ENCODE measurements at regions not wholly inside any gene's neighbourhood (a gene's known extent, or its start where the extent isn't known, plus 50 kb on each side); places are given as distances from the start of the nearest gene placed in this dataset.

DNA sequence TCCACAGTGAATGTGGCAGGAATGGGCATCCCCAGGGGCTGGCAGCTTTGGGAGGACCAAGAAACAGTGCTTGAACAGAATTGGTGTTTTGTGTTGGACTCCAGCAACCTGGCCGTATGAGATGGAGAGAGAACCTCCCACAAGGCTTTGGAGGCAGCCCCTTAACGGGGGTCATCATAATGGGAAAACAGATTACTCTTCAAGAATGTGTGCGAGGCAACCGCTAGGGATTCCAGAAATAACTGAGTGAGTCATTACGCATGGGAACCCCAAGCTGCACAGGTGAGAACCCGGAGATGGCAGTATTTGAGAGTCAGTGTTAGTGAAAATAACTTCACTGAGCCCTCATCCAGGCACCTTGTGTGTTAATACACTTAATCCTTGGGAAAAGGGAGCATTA lies 567.8 kb upstream of the TBX3 start:
- DNase-seq, result no peak
- no peaks in the 10 kb centered on the region for H3K27me3 ChIP-seq

DNA sequence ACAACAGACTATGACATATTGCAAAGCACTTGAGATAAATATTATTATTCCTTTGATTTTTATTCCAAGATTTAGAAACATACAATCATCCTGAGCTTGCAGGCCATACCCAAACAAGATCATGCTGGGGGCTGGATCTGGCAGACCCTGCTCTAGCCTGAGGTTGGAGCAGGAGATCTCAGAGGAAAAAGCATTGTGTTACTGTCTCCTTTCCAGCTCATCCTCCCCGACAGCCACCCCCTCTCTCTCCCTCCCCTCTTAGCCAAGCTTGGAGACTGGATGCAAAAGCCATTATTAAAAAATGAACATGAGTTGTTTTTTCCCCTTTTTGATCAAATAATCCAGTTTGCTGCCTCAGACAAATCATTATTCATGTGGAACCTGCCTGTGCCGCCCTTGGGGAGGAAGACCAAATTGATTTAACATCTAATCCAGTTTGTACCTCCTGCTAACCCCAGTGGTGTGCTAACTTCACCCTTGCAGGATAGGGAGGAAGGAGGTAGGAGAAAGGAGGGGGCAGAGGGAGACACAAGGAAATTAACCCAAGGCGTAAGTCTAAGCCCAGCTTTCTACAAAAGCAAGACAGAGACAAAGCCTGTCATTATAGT lies 565.8 kb upstream of the TBX3 start:
- no peaks in the 10 kb centered on the region for H3K9me3 ChIP-seq
- TF ChIP-seq, protein P1, sequence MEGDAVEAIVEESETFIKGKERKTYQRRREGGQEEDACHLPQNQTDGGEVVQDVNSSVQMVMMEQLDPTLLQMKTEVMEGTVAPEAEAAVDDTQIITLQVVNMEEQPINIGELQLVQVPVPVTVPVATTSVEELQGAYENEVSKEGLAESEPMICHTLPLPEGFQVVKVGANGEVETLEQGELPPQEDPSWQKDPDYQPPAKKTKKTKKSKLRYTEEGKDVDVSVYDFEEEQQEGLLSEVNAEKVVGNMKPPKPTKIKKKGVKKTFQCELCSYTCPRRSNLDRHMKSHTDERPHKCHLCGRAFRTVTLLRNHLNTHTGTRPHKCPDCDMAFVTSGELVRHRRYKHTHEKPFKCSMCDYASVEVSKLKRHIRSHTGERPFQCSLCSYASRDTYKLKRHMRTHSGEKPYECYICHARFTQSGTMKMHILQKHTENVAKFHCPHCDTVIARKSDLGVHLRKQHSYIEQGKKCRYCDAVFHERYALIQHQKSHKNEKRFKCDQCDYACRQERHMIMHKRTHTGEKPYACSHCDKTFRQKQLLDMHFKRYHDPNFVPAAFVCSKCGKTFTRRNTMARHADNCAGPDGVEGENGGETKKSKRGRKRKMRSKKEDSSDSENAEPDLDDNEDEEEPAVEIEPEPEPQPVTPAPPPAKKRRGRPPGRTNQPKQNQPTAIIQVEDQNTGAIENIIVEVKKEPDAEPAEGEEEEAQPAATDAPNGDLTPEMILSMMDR (IDR thresholded peaks at IDR 0.05), result no peak

More for the DNA sequence above, 567.8 kb upstream of the TBX3 start:
- ATAC-seq, result no peak
- TF ChIP-seq, protein P1 (IDR thresholded peaks at IDR 0.05), result no peak
- Histone ChIP-seq H3K36me3 (no peaks in the 10 kb centered on the region), H3K27ac (no peak overlapping the region), H3K4me1 (no peaks in the 10 kb centered on the region), H3K9me3 (no peaks in the 10 kb centered on the region), H3K4me3 (no peak overlapping the region)
- intact Hi-C loops (cut with DNase I), result no loop called here

DNA sequence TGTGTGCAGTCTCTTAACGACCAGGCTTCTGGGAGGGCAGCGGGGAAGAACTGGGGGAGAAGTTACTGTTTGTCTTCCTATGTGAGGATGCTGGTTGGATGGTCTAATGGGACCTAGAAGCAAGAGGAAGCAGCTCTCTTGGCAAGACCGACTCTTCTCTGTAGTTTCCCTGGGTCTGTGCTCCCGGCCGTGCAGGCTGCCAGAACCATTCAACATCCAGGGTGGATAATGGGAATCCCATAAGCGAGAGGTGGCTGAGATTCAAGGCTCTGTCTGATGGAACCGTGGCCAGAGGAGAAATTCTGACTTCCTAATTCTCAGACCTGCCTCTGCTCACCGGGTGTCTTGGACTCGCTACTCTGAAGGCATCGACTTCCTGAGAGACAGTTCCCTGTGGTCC lies 561.0 kb upstream of the TBX3 start:
- ATAC-seq (no peak), DNase-seq (no peak)
- TF ChIP-seq, protein P1 (IDR thresholded peaks at IDR 0.05), result no peak
- no peak overlapping the region for H3K27ac ChIP-seq
- no peaks in the 10 kb centered on the region for H3K9me3 ChIP-seq
- no peaks in the 10 kb centered on the region for H3K27me3 ChIP-seq
- intact Hi-C loops (cut with DNase I), result no loop called here
- H3K4me1 ChIP-seq, result no peaks in the 10 kb centered on the region
- H3K4me3 ChIP-seq, result no peak overlapping the region
- H3K36me3 ChIP-seq, result no peaks in the 10 kb centered on the region

More for the DNA sequence above, 565.8 kb upstream of the TBX3 start:
- intact Hi-C loops (cut with DNase I), result no loop called here
- no peak overlapping the region for H3K4me3 ChIP-seq
- ATAC-seq, result no peak
- no peaks in the 10 kb centered on the region for H3K27me3 ChIP-seq
- H3K36me3 ChIP-seq, result no peaks in the 10 kb centered on the region
- no peaks in the 10 kb centered on the region for H3K4me1 ChIP-seq
- no peak for DNase-seq
- no peak overlapping the region for H3K27ac ChIP-seq

DNA sequence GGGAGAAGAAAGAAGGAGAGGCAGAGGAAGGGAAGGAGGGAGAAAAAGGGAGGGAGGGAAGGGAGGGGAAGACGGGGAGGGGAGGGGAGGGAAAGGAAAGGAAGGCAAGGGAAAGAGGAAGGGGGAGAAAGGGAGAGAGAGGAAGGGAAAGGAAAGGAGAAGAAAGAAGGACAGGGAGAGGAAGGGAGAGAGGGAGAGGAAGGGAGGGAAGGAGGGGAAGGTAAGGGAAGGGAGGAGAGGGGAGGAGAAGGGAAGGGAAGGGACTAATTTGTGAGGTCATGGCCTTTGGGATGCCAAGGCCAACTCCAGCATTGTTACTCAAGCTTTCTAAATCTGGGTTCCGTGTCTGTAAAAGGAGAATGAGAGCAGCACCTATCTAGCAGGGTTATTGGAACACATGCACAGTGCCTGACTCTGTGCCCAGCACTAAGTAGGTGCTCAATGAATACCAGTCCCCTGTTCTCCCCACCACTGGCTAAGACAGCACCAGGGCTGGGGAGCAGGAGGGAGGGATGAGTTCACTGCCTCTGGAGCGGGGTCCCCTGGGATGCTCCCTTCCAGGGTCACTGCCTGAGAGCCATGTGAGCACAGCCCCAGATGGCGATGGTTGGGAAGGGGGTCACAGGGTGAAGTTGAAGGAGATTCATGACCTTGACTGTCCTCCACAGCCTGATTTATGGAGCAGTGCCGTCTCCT lies 560.1 kb upstream of the TBX3 start:
- TF ChIP-seq, protein P1 (IDR thresholded peaks at IDR 0.05), result no peak
- no peaks in the 10 kb centered on the region for H3K9me3 ChIP-seq
- no peaks in the 10 kb centered on the region for H3K27me3 ChIP-seq
- H3K27ac ChIP-seq, result no peak overlapping the region
- H3K4me1 ChIP-seq, result no peaks in the 10 kb centered on the region
- no peak for ATAC-seq
- intact Hi-C loops (cut with DNase I), result no loop called here
- H3K36me3 ChIP-seq, result no peaks in the 10 kb centered on the region
- H3K4me3 ChIP-seq, result no peak overlapping the region
- no peak for DNase-seq

DNA sequence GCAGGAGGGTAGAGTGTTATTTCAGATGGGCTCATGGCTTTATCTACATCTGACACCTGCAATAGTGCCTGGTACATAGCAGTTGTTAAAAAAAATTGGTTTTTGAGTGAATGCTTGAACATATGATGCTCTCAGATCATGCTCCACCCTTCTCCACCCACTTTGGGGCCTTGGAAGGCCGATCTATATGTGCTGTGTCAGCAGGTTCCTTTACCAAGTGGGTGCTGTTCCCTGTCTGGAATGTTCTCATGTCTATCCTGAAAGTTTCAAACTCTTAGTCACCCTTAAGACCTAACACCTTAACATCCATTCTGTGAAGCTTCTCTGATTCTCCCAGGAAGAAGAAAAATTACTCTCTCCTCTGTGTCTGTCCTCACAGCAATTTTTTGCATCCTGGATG lies 556.3 kb upstream of the TBX3 start:
- TF ChIP-seq, protein P1 (IDR thresholded peaks at IDR 0.05), result no peak
- no peak for ATAC-seq
- intact Hi-C loops (cut with DNase I), result no loop called here
- Histone ChIP-seq H3K4me3 (no peak overlapping the region), H3K9me3 (no peaks in the 10 kb centered on the region), H3K4me1 (no peaks in the 10 kb centered on the region), H3K36me3 (no peaks in the 10 kb centered on the region), H3K27ac (no peak overlapping the region), H3K27me3 (no peaks in the 10 kb centered on the region)
- DNase-seq, result no peak
